GM18870 (cell line): ENCODE measurements at regions not wholly inside any gene's neighbourhood (a gene's known extent, or its start where the extent isn't known, plus 50 kb on each side); places are given as distances from the start of the nearest gene placed in this dataset.

ENCODE experiments used
- ATAC-seq: cut with Tn5 transposase; IDR thresholded peaks from one replicate; pipeline ENCODE4 v1.9.1; 2021; ENCODE audit warnings: moderate library complexity; ENCODE audit not compliant: unreplicated experiment

DNA sequence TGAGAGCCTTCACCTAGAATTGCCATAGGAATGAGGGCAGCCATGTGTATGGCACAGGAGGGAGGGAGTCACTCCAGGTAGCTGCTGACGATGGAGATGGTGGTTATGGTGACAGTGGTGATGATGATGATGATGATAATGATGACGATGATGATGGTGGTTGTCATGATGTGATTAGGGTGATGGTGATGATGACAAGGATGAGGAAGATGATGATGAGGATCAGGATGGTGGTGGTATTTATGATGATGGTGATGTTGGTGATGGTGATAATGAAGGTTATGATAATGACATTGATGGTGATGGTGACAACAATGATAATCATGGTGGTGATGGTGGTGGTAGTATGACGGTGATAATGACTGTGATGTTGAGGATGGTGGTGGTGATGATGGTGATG is 1130.5 kb downstream of the BRD1 start:
- ATAC-seq: no peak

DNA sequence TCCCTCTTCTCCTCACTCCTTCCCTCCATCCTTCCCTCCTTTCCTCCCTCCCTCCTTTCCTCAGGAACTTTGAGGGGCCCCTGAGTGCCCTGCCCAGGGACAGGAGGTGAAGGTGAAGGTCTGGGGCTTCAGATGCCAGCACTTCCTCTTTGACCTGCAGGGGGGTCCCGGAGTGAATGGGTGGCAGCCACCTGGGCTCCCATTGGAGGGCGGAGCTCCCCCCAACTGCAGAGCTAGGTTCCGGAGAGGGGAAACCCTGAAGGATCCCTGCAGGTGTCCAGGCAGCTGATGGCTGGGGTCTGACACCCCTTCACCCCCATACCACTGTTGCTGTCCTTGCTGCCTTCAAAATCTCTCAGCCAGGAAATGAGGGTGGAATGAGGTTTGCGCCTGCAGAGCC is 1131.3 kb downstream of the BRD1 start:
- ATAC-seq: no peak

DNA sequence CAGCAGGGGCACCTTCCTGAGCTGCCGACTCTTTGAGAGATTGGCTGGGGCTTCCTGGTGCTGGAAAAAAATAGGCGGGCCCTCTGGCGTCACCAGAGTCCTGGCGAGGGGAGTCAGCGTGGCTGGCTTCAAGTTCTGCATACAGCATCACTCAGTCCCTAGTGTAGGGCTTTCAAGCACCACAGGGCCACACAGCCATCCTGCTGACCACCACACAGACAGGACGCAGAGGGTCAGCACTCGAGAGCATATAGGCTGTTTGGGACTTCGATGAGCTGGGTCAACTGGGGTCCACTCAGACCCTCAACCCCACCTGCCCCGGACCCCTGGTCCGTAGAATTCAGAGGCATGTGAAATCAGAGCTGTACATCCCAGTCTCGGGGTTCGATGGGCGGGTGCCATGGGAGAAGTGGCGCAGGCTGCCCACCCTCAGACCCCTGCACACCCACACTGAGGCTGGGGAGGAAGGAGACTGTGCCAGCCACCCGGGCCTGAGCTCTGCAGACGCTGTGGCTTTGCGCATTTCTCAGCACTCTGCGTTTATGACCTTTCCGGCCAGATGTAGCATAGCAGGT is 1131.9 kb downstream of the BRD1 start:
- no peak for ATAC-seq

DNA sequence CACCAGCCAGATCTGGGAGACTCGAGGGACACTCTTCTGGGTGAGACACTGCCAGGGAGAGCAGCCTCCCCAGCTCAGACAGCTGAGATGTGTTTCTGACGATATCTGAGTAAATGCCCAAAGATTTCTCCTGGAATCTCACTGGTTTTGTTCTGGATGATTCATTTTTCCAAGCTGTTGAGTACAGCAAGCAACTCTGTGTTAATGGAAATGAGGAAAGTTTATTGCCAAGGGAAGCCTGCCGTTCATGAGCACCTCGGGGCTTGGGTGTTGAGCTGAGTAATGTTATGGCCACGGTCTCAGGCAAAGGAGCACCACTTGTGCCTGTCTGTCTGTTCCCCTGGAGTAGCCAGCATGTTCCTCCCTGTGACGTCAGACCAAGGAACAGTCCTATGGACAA is 1132.4 kb downstream of the BRD1 start:
- ATAC-seq: no peak

DNA sequence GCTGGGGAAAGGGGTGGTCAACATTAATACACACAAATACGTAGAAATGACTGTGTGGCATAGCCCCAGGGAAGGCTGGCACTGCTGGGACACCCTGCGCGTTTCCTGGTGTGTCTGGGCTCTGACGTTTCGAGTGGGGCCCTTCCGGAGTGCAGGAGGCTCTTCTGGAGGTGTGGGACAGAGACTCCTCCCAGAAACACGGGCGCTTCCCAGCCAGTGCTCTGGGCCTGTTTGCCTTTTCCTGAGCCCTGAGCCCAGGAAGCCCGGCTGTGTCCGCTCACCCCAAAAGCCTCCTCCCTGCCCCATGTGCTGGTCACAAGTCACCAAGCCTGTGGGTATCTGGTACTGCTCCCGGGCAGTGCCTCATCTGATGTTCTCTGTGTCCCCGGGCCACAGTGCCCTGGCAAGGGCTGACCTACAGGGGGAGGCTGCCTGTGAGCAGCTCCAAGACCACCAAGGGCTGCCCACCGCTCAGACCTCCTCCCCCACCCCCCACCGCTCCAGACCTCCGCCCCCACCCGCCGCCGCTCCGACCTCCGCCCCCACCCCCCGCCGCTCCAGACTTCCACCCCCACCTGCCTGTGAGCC is 1133.3 kb downstream of the BRD1 start:
- ATAC-seq: no peak

DNA sequence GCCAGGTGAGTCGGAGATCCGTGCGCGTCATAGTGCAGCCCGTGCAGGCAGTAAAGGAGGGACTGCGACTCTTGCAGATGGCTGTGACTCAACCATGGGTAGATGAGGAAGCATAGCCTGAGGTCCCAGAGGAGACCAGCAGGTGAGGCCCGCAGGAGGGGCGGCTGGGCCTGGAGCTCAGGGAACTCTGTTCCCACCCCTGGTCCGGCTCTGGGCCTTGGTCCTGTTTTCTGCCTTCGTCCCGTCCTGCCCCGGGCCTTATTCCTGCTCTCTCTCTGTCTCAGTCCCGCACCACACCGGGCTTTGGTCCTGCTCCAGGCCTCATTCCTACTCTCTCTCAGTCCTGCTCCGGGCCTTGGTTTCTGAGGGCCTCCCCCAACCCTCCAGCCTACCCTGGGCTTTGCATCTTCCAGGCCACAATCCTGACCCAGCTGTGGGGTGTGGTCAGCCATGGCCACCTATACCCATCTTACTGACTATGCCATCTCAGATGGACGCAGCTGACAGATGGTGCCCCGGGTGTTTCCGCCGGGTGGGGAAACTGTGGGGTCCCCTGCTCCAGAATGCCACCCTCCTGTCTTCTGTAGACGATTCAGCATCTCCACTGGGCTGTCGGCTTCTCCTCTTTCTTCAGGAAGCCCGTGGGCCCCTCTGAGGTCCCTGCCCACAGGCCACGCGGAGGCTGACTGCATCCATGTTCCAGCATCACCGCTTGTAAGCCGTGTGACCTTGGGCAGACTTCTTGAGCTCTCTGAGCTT is 1134.1 kb downstream of the BRD1 start:
- no peak for ATAC-seq

DNA sequence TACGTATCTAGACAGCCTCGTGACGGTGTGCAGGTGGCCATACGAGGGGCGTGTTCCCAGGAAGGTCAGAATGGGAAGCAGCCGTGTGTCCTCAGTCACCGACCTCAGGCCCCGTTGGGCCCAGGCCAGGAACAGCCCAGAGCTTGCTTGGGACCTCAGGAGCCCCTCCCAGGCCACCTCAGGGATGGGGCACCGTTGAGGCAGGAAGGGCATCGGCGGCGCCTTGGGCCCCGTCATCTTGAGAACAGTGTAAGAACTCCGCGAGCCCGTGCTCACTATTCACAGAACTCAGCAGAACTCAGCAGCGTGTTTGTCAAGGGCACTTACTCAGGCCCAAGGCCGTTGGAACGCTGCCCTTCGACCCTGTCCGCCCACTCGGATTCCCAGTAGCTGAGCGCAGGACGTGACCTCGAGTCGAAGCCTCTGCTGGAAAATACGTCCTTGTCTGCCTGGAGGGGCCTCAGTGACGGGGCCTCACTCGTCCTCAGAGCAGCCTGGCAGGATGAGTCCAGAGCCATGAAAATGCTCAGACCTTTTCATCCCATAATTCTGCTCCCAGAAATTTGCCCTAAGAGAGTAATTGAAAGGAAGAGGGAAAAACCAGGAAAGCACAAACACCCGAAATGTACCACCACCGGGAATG is 1134.8 kb downstream of the BRD1 start:
- ATAC-seq: no peak

DNA sequence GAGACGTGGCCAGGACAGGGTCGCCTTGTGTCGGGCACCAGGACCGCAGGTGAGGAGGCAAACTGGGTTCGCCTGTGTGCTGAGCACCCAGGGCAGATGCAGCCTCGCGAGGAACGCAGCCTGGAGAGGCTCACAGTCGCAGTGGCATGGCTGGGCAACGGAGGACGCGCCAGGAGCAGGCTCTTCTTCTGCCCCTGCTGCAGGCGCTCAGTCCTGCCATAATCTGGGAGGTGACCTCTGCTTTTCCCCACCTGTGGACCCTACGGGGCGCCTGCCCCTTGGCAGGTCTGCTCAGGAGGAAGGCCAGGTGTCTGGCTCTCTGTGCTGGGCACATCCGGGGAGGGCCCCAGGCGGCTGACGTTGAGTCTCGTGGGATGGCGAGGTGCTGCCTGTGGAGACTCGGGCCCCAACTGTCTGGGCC is 1136.2 kb downstream of the BRD1 start:
- ATAC-seq: no peak

DNA sequence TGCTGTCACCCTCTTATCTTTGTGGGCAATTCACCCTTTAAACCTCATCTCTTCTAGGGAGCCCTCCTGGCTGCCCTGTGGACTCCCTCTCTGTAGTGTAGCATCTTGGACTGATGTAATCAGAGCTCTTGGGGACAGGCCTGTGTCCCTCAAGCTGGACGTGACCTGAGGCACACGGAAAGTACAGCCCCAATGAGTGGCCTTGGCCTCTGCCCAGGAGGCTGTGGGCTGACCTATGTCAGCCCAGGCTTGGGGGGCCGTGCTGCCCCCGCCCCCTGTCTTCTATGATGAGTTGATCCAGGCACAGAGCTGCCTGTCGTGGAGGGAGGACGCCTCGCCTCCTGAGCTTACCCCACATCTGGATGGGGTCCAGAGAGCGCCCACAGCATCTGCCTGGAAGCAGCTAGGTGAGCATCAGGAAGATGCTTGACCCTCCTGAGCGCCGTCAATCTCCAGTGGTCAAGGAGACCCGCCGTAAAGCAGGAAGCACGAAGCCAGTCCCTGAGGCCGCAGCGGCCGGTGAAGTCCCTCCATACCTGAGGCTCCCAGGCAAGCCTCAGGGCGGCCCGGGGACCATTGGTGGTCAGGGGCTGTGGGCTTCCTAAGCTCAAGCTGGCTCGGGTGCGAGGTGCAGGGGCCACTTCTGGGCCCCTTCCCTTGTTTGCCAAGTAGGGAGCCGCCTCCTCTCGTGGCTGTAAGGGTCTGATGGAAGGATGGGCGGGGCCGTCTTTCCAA is 1136.9 kb downstream of the BRD1 start:
- ATAC-seq: no peak

DNA sequence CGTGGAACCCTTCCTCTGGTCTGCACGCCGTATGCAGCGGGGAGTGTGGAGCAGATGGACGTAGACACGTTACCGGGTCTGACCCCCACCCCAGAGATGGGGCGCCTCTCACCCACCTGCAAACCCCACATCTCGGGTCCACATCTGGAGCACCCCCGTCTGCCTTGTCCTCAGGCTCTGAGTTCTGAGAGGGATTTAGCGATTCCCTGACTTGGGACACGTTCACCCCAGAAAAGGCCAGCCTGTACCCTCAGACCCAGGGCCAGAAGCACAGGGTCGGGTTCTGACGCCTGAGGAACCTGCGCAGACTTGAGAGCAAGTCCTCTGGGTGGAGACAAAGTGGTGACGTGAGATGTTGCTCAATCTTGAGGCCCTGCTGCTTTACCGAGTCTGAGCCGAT is 1138.5 kb downstream of the BRD1 start:
- no peak for ATAC-seq

DNA sequence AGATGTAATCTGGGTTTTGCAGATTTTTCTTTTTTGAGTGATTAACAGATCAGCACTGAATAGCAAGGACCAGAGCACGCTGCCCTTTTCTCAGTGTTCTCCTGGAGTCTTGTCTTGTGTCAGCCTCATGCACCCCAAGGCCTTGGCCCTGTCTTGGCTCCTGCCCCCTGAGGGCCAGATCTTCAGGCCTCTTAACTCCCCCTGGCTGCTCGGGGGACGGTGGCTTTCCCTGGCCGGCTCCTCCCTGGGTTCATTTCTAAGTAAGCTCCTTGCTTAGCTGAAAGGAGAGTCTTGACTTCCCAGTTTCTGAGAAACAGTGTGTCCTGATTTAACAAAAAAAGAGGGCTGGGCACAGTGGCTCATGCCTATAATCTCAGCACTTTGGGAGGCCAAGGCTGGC is 1139.3 kb downstream of the BRD1 start:
- no peak for ATAC-seq

DNA sequence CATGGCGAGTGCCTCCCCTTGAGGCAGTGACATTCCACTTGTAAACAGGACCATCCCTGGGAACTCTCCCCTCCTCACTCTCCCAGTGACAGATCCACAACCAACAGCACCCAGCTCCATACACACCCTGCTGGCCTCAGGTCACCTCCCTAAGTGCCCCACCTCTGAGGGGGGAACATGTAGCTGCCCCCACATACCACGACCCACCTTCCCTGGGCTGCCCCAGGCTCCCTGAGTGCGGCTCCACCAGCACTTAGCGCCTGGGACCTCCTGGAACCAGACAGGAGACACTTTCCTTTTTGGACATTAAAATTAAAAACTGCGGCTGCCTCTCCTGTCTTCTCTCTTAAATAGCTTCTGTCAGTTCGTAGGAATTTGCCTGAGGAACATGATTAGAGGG is 1140.1 kb downstream of the BRD1 start:
- no peak for ATAC-seq

DNA sequence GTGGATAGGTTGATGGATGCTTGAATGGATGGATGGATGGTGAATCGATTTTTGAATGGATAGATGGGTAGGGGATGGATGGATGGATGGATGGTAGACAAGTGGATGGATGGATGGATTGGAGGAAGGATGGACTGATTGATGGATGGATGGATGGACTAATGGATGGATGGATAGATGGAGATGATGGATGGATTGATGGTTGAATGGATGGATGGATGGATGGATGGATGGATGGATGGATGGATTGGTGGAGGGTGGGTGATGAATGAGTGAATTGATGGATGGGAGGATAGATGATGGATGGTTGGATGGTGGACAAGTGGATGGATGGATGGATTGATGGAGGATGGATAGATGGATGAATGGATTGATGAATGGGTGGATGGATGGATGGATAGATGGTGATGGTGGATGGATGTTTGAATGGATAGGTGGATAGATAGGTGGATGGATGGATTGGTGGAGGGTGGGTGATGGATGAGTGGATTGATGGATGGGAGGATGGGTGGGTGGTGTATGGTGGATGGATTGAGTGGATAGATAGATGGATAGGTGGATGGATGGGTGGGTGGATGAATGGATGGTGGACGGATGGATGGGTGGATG is 1140.9 kb downstream of the BRD1 start:
- ATAC-seq: no peak

DNA sequence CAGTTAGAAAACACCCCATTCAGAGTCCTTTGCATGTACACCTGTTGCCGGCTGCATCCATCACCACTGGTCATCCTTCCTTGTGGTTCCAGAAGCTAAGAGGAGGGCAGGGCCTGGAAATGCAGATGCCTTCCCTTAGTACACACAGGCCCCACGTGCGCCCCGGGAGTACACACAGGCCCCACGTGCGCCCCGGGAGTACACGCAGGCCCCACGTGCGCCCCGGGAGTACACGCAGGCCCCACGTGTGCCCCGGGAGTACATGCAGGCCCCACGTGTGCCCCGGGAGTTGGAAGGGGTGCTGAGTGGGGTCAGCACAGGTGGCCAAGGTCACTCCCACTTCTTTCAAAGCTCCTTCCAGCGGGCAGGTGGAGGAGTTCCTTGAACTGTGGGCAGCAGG is 1141.9 kb downstream of the BRD1 start:
- no peak for ATAC-seq

DNA sequence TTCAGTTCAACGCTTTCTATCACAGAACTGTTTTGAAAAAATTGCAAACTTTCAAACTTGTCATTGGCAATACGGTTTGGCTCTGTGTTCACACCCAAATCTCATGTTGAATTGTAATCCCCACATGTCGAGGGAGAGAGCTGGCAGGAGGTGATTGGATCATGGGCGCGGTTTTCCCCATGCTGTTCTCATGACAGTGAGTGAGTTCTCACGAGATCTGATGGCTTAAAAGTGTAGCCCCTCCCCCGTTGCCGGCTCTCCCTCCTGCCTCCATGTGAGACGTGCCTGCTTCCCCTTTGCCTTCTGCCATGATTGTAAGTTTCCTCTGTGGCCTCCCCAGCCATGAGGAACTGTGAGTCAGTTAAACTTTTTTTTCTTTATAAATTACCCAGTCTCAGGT is 1144.0 kb downstream of the BRD1 start:
- no peak for ATAC-seq

DNA sequence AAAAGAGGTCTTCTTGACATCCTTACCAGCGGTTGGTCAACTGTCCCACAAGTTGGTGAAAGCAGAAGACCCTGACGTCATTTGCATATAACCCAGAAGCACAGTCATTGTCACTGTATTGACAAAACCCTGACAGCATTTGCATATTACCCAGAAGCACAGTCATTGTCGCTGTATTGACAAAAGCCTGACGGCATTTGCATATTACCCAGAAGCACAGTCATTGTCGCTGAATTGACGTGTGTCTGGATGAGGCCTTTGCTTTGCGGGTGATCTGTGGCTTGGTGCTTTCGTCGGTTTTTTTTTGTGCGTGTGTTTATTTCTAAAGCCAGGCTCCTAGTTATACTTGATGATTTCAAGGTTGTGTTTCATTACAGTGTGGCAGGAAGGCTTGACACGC is 1145.2 kb downstream of the BRD1 start:
- ATAC-seq: no peak

DNA sequence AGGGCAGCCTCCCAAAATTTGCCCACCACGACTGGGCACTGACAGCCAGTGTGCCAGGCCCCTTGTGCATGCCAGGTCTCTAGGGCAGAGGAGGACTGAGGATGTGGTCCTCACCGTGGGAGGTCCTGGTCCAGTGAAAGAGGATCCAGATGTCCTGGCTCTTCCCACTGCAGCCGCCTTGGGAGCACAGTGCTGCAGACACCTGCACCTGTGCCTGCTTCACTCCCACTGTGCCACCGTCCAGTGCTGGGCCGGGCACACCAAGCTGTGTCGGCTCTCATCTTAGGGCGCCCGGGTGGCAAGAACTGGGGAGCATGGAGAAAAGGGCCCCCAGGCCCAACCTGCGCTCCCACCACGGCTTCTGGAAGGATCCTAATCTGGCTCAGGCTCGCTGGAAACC is 1147.1 kb downstream of the BRD1 start:
- ATAC-seq: no peak

DNA sequence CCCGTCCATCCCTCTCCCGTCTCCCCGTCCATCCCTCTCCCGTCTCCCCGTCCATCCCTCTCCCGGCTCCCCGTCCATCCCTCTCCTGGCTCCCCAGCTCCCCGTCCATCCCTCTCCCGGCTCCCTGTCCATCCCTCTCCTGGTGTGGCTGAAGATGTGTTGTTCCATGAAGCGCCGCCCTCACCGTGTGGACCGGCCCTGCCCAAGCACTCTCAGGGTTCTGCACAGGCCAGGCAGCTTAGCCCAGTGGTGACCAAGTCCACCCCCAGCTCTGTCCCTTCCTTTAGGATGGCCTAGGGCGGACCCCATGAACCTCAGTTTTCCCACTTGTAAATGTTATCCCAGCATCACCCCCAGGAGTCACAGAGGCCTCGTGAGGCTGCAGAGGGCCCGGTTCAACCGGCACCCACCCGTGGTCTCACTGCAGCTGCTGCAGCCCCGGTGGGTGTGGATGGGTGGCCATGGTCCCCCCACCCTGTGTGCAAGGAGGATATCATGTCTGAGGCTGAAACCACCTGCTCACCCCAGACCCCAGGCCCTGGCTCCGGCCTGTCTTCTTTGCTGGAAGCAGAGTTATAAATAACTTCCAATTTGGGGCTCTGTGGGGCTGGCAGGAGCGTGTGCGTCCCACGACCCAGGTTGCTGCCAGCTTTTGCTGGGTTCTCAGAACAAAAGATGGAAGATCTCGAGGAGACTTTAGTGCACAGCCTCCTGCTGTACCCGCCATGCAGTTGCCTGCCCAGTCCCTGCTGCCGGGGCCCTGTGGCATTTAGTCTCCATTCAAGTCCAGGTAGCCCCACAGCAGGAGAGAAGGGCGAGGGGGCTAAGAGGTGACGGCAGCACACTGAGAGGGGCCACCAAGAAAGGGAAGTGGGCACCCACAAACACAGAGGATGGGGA is 1147.8 kb downstream of the BRD1 start:
- no peak for ATAC-seq

DNA sequence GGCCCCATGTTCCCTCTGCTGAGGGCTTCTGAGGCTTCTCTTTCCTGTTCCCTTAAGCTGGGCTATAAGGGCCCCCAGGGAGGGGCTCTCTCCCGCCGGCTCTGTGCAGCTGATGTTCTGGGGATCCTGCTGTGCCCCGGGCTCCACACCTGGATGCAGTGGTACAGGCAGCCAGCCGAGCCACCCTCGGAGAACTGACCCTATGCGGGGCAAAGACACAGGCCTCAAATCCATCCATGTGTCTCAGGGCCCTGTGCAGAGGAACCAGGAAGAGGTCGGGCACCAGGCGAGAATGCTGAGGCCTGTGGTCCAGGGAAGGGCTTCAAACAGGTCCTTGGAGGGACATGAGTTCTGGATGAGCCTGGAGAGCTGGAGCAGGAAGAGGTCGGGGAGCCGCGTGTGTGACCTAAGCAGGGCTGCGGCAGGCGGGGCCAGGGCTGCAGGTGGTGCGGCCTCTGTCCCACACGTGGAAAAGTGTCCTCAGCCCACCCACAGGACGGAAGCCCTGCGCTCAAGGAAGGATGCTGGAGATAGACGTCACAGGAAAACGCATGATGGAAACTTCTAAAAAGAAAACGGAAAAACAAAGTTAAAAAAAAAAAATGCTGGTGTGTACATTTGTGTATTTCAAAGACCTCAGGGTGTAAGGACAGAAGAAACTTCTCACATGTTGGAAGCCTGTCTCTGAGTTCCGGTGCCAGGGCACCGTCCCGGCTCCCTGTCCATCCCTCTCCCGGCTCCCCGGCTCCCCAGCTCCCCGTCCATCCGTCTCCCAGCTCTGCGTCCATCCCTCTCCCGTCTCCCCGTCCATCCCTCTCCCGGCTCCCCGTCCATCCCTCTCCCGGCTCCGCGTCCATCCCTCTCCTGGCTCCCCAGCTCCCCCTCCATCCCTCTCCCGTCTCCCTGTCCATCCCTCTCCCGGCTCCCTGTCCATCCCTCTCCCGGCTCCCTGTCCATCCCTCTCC is 1149.2 kb downstream of the BRD1 start:
- ATAC-seq: no peak
